ENCODE measurements at regions not wholly inside any gene's neighbourhood (a gene's known extent, or its start where the extent isn't known, plus 50 kb on each side); places are given as distances from the start of the nearest gene placed in this dataset.
"Not testable (repeated sequence)": the region's sequence is repeated elsewhere in the genome, so short reads cannot be mapped to it uniquely, and the experiment has no call there.

DNA sequence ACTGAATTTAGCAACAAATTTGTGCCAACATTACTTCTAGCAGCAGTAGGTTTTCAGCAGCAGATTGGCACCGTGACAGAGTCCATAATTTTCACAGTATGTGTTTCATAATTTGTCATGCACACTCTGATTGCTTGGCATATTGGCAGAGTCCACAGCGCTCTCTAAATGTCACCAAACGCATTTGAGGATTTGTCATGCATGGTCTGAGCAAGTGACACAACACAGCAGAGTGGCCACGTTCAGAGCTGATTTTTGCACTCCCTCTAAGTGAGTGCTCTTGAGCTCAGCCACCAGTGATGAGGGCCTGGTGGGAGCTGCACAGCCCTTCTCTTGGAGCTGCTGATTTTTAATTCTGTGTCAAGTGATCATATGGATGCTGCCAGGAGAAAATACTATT is 1270.8 kb downstream of the ROBO1 start:
- H3K27me3 ChIP-seq (ENCODE audit: insufficient read depth, low read length) = no peaks in the 10 kb centered on the region
- H3K9me3 ChIP-seq (ENCODE audit: low read length) = no peaks in the 10 kb centered on the region
- no peaks in the 10 kb centered on the region for H3K36me3 ChIP-seq (ENCODE audit: insufficient read depth, low read length)
- H2AFZ ChIP-seq (ENCODE audit: low read depth, low read length) = no peak overlapping the region
- no peak overlapping the region for H3K4me3 ChIP-seq (ENCODE audit: low read length)
- H3K4me1 ChIP-seq (ENCODE audit: insufficient read depth, low read length) = no peaks in the 10 kb centered on the region

GRCh38 chr3:78497767-78498166 is 1270.0 kb downstream of the ROBO1 start:
- H3K9me3 ChIP-seq (ENCODE audit: low read length) = no peaks in the 10 kb centered on the region
- H3K27me3 ChIP-seq (ENCODE audit: insufficient read depth, low read length) = no peaks in the 10 kb centered on the region
- H2AFZ ChIP-seq (ENCODE audit: low read depth, low read length) = no peak overlapping the region
- no peak overlapping the region for H3K4me3 ChIP-seq (ENCODE audit: low read length)
- no peaks in the 10 kb centered on the region for H3K36me3 ChIP-seq (ENCODE audit: insufficient read depth, low read length)
- H3K4me1 ChIP-seq (ENCODE audit: insufficient read depth, low read length) = no peaks in the 10 kb centered on the region

- H3K9me3 ChIP-seq (ENCODE audit: low read length) = no peaks in the 10 kb centered on the region
- no peaks in the 10 kb centered on the region for H3K36me3 ChIP-seq (ENCODE audit: insufficient read depth, low read length)
- H3K27me3 ChIP-seq (ENCODE audit: insufficient read depth, low read length) = no peaks in the 10 kb centered on the region
- no peak overlapping the region for H2AFZ ChIP-seq (ENCODE audit: low read depth, low read length)
- H3K4me3 ChIP-seq (ENCODE audit: low read length) = no peak overlapping the region
- no peaks in the 10 kb centered on the region for H3K4me1 ChIP-seq (ENCODE audit: insufficient read depth, low read length)
Observed at GRCh38 chr3:78506061-78506460, 1261.7 kb downstream of the ROBO1 start.

DNA sequence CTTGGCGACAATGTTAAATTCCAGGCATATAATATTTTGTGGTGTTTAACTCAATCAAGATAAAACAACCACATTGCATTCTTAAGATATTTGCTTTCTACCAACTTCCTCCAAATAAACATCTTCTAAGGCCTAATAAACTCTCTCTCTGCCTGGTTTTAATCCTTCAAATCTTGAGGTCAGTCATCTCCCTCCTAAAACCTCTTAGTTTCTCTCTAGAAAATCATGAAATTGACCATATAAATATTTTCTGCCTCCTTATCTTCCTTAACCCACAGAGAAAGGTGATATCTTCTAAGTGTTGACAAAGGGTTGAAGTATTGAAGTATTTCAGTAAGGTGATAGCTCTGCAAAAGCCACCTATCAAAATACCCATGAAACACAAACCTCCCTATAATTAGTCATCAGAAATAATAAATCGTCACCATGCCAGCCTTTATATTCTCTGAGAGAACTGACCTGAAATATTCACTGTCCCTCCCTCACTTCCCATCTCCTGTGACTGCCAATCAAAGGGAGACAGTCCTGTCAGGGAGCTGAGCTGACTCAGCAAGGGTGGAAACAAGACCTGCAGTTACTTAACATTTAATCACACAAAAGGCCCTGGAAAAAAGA is 1261.1 kb downstream of the ROBO1 start:
- no peaks in the 10 kb centered on the region for H3K4me1 ChIP-seq (ENCODE audit: insufficient read depth, low read length)
- H2AFZ ChIP-seq (ENCODE audit: low read depth, low read length) = peak overlapping the region; percentile 57
- H3K27me3 ChIP-seq (ENCODE audit: insufficient read depth, low read length) = no peaks in the 10 kb centered on the region
- no peaks in the 10 kb centered on the region for H3K9me3 ChIP-seq (ENCODE audit: low read length)
- H3K4me3 ChIP-seq (ENCODE audit: low read length) = no peak overlapping the region
- H3K36me3 ChIP-seq (ENCODE audit: insufficient read depth, low read length) = no peaks in the 10 kb centered on the region

DNA sequence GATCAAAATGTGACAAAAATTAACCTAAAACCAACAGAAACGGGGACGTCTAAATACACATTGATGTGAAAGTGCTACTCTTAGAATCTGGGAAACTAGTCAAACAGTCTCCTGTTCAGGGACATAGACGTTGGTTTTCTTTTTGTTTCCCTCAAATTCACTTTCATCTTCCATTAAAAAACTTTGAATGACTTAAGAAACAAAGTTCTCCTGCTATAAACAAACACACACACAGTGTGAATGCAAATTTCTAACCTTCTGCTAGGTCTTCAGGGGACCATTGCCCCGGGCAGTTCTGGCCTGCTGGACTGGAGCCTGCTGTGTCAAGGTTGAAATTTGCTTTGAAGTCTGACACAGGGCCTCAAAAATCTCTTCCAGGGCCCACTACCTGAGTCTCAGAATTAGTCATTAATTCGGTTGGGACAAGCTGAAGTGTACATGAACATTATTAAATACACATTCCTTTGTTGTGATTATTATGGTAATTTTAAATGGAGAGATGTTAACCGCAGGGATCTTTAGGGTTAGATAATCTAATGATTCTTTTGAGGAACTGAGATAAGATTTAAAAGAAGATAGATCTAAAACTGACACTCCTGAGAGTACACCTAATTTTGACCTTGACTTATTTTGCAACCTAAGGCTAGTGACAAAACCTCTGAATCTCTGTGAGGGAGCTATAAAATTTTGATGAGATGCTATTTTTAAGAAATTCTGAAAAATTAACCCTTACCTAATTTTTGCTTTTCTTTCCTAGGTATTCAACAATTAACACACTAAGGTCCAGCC is 1260.4 kb downstream of the ROBO1 start:
- Histone ChIP-seq H3K4me3 (ENCODE audit: low read length) (peak overlapping the region; percentile 2), H3K9me3 (ENCODE audit: low read length) (no peaks in the 10 kb centered on the region), H3K4me1 (ENCODE audit: insufficient read depth, low read length) (no peaks in the 10 kb centered on the region), H3K27me3 (ENCODE audit: insufficient read depth, low read length) (no peaks in the 10 kb centered on the region), H3K36me3 (ENCODE audit: insufficient read depth, low read length) (no peaks in the 10 kb centered on the region), H2AFZ (ENCODE audit: low read depth, low read length) (peak overlapping the region; percentile 57)

- Histone ChIP-seq H3K4me1 (ENCODE audit: insufficient read depth, low read length) (no peaks in the 10 kb centered on the region), H3K4me3 (ENCODE audit: low read length) (no peak overlapping the region), H3K27me3 (ENCODE audit: insufficient read depth, low read length) (no peaks in the 10 kb centered on the region), H2AFZ (ENCODE audit: low read depth, low read length) (no peak overlapping the region), H3K36me3 (ENCODE audit: insufficient read depth, low read length) (no peaks in the 10 kb centered on the region), H3K9me3 (ENCODE audit: low read length) (no peaks in the 10 kb centered on the region)
Observed at GRCh38 chr3:78511840-78512239, 1256.0 kb downstream of the ROBO1 start.

GRCh38 chr3:78512786-78513185 is 1255.0 kb downstream of the ROBO1 start:
- not testable (repeated sequence) for H3K4me1 ChIP-seq (ENCODE audit: insufficient read depth, low read length); H3K27me3 ChIP-seq (ENCODE audit: insufficient read depth, low read length); H3K36me3 ChIP-seq (ENCODE audit: insufficient read depth, low read length); H2AFZ ChIP-seq (ENCODE audit: low read depth, low read length); H3K9me3 ChIP-seq (ENCODE audit: low read length); H3K4me3 ChIP-seq (ENCODE audit: low read length)

- H3K36me3 ChIP-seq (ENCODE audit: insufficient read depth, low read length) = no peaks in the 10 kb centered on the region
- no peaks in the 10 kb centered on the region for H3K27me3 ChIP-seq (ENCODE audit: insufficient read depth, low read length)
Observed at GRCh38 chr3:78516437-78516836, 1251.4 kb downstream of the ROBO1 start.

DNA sequence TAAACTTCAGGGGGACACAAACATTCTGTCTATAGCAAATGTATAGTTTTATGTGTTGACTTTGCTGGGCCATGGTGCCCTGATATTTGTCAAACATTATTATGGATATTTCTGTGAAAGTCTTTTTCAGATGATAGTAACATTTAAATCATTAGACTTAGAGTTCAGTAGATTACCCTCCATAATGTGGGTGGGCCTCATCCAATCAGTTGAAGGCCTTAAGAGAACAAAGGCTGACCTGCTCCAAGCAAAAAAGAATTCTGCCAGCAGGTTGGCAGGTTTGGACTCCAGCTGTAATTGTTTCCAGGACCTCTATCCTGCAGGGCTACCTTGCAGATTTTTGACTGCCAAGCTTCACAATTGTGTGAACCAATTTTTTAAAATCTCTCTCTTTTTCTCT is 1250.9 kb downstream of the ROBO1 start:
- Histone ChIP-seq H3K4me1 (ENCODE audit: insufficient read depth, low read length) (peaks cover 5% of the 10 kb centered on the region), H3K27me3 (ENCODE audit: insufficient read depth, low read length) (no peaks in the 10 kb centered on the region), H2AFZ (ENCODE audit: low read depth, low read length) (no peak overlapping the region), H3K4me3 (ENCODE audit: low read length) (no peak overlapping the region), H3K9me3 (ENCODE audit: low read length) (no peaks in the 10 kb centered on the region), H3K36me3 (ENCODE audit: insufficient read depth, low read length) (no peaks in the 10 kb centered on the region)

More at GRCh38 chr3:78516437-78516836, 1251.4 kb downstream of the ROBO1 start:
- H3K4me3 ChIP-seq (ENCODE audit: low read length) = no peak overlapping the region
- H3K4me1 ChIP-seq (ENCODE audit: insufficient read depth, low read length) = peaks cover 5% of the 10 kb centered on the region
- H2AFZ ChIP-seq (ENCODE audit: low read depth, low read length) = no peak overlapping the region
- no peaks in the 10 kb centered on the region for H3K9me3 ChIP-seq (ENCODE audit: low read length)

GRCh38 chr3:78517965-78518364 is 1249.8 kb downstream of the ROBO1 start:
- Histone ChIP-seq H3K4me1 (ENCODE audit: insufficient read depth, low read length) (peaks cover 5% of the 10 kb centered on the region), H3K36me3 (ENCODE audit: insufficient read depth, low read length) (no peaks in the 10 kb centered on the region), H3K9me3 (ENCODE audit: low read length) (no peaks in the 10 kb centered on the region), H2AFZ (ENCODE audit: low read depth, low read length) (no peak overlapping the region), H3K27me3 (ENCODE audit: insufficient read depth, low read length) (no peaks in the 10 kb centered on the region), H3K4me3 (ENCODE audit: low read length) (no peak overlapping the region)

DNA sequence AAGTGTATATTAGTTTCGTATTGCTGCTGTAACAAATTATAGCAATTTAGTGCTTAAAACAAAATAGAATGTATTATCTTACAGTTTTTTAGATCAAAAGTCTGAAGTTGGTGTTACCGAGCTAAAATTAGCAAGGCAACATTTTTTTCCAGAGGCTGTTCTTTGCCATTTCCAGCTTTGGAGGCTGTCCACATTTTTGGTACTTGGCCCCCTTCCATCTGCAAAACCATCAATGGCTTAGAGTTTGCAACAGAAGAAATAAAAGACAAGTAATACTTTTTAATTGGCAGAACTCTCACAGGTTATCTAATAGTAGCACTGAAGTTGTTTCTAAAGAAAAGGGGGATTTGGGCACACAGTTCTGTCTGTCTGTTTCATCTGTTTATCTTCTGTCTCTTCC is 1248.5 kb downstream of the ROBO1 start:
- no peaks in the 10 kb centered on the region for H3K9me3 ChIP-seq (ENCODE audit: low read length)
- no peaks in the 10 kb centered on the region for H3K27me3 ChIP-seq (ENCODE audit: insufficient read depth, low read length)
- no peaks in the 10 kb centered on the region for H3K36me3 ChIP-seq (ENCODE audit: insufficient read depth, low read length)
- H2AFZ ChIP-seq (ENCODE audit: low read depth, low read length) = no peak overlapping the region
- H3K4me3 ChIP-seq (ENCODE audit: low read length) = no peak overlapping the region
- peaks cover 5% of the 10 kb centered on the region for H3K4me1 ChIP-seq (ENCODE audit: insufficient read depth, low read length)

- no peaks in the 10 kb centered on the region for H3K4me1 ChIP-seq (ENCODE audit: insufficient read depth, low read length)
- no peak overlapping the region for H3K4me3 ChIP-seq (ENCODE audit: low read length)
- H3K9me3 ChIP-seq (ENCODE audit: low read length) = no peaks in the 10 kb centered on the region
- no peaks in the 10 kb centered on the region for H3K27me3 ChIP-seq (ENCODE audit: insufficient read depth, low read length)
- H2AFZ ChIP-seq (ENCODE audit: low read depth, low read length) = no peak overlapping the region
- no peaks in the 10 kb centered on the region for H3K36me3 ChIP-seq (ENCODE audit: insufficient read depth, low read length)
Observed at GRCh38 chr3:78529601-78530000, 1238.2 kb downstream of the ROBO1 start.

DNA sequence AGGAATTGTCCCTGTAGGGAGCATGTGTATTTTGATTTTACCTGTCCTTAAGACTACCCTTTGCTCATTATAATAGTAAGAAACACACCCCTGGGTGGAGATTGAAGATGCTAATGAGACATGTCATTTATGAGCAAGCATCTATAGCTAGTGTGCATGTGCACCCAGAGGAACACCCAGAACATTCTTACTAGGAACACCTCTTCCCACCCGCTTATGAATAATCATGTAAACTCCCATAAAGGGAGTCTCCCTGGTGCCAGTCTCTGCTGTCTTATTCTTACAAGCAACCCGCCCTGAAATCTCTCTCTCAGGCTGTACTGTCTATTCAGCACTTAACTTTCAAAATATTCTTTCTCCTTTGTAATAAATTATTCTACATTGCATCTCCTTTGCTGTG is 1227.3 kb downstream of the ROBO1 start:
- Histone ChIP-seq H2AFZ (ENCODE audit: low read depth, low read length) (no peak overlapping the region), H3K27me3 (ENCODE audit: insufficient read depth, low read length) (no peaks in the 10 kb centered on the region), H3K4me3 (ENCODE audit: low read length) (no peak overlapping the region), H3K9me3 (ENCODE audit: low read length) (no peaks in the 10 kb centered on the region), H3K36me3 (ENCODE audit: insufficient read depth, low read length) (no peaks in the 10 kb centered on the region), H3K4me1 (ENCODE audit: insufficient read depth, low read length) (no peaks in the 10 kb centered on the region)

GRCh38 chr3:78545827-78546226 is 1222.0 kb downstream of the ROBO1 start:
- Histone ChIP-seq H3K36me3 (ENCODE audit: insufficient read depth, low read length) (no peaks in the 10 kb centered on the region), H3K27me3 (ENCODE audit: insufficient read depth, low read length) (no peaks in the 10 kb centered on the region), H2AFZ (ENCODE audit: low read depth, low read length) (no peak overlapping the region), H3K4me3 (ENCODE audit: low read length) (no peak overlapping the region), H3K4me1 (ENCODE audit: insufficient read depth, low read length) (no peaks in the 10 kb centered on the region), H3K9me3 (ENCODE audit: low read length) (no peaks in the 10 kb centered on the region)
